Endodermal cell (in vitro differentiated cells): ENCODE measurements at regions not wholly inside any gene's neighbourhood (a gene's known extent, or its start where the extent isn't known, plus 50 kb on each side); places are given as distances from the start of the nearest gene placed in this dataset.

Experiments
- DNase-seq: peaks from one replicate; pipeline ENCODE4 v3.0.0-alpha.2; 2017
- H3K27ac ChIP-seq: 2 replicates; pipeline ENCODE4 v1.5.1; 2013; ENCODE audit warnings: mild to moderate bottlenecking, low read depth, low read length, moderate library complexity
- H3K27me3 ChIP-seq: 2 replicates; pipeline ENCODE4 v1.6.1; 2013; ENCODE audit warnings: mild to moderate bottlenecking, low read length, moderate library complexity; ENCODE audit not compliant: insufficient read depth, control insufficient read depth, poor library complexity, severe bottlenecking
- H3K36me3 ChIP-seq: 2 replicates; pipeline ENCODE4 v1.7.0; 2013; ENCODE audit warnings: mild to moderate bottlenecking, low read length, moderate library complexity; ENCODE audit not compliant: control insufficient read depth, insufficient read depth
- H3K4me1 ChIP-seq: one replicate; pipeline ENCODE4 v1.7.0; 2013; ENCODE audit warnings: low read length; ENCODE audit not compliant: control insufficient read depth, insufficient read depth
- H3K4me3 ChIP-seq: 2 replicates; pipeline ENCODE4 v1.5.1; 2013; ENCODE audit warnings: mild to moderate bottlenecking, low read length, moderate library complexity
- H3K9ac ChIP-seq: 2 replicates; pipeline ENCODE4 v1.6.1; 2013; ENCODE audit warnings: mild to moderate bottlenecking, low read length, moderate library complexity; ENCODE audit not compliant: poor library complexity, severe bottlenecking; ENCODE audit errors: extremely low read depth
- H3K9me3 ChIP-seq: 2 replicates; pipeline ENCODE4 v1.6.1; 2013; ENCODE audit warnings: mild to moderate bottlenecking, low read length, moderate library complexity; ENCODE audit not compliant: control insufficient read depth
- H3K27ac Mint-ChIP-seq: 2 replicates; pipeline ENCODE4 v1.8.0; 2020; ENCODE audit warnings: mixed read lengths
- H3K27me3 Mint-ChIP-seq: 2 replicates; pipeline ENCODE4 v1.8.0; 2021; ENCODE audit warnings: mild to moderate bottlenecking, mixed read lengths; ENCODE audit not compliant: insufficient read depth
- H3K36me3 Mint-ChIP-seq: 2 replicates; pipeline ENCODE4 v1.8.0; 2020; ENCODE audit warnings: low read depth, mixed read lengths
- H3K4me1 Mint-ChIP-seq: 2 replicates; pipeline ENCODE4 v1.8.0; 2020; ENCODE audit warnings: mixed read lengths
- H3K4me3 Mint-ChIP-seq: 2 replicates; pipeline ENCODE4 v1.8.0; 2020; ENCODE audit warnings: mild to moderate bottlenecking, moderate library complexity, mixed read lengths
- H3K9me3 Mint-ChIP-seq: 2 replicates; pipeline ENCODE4 v1.8.0; 2020; ENCODE audit warnings: mild to moderate bottlenecking, mixed read lengths
- WGBS, 2 experiments: methylation state at CpG; one replicate each; pipeline versions ENCODE4 v1.1.5 to v1.1.7; 2013; ENCODE audit warnings: missing lambda C conversion rate in 2 of 2, mixed read lengths in 1 of 2; ENCODE audit not compliant: insufficient coverage in 1 of 2, insufficient read length in 1 of 2; 5-methylcytosine and 5-hydroxymethylcytosine counted together
- TF ChIP-seq, protein P1 (sequence below): fragments of 200-600 bp; sonication (generic); conservative IDR thresholded peaks from 2 replicates; pipeline ENCODE4 v1.5.0; 2021; ENCODE audit warnings: antibody characterized with exemption, mild to moderate bottlenecking

DNA sequence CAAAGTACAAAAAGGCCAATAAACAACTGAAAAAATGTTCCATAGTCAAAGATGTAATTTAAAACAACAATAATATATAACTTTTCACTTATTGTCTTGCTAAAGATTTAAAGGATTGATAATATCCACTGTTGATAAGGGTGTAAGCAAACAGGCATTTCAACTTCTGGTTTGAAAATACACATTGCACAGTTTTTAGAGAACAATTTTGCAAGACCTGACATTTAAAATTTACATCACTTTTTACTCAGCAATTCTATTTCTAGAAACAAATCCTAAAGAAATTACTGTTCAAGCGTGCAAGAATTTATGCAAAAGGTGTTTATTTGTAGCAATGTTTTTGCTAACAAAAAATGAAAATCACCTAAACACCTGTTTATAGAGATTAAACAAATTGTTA, 120.4 kb downstream of the TDRD15 start:
- Mint-ChIP-seq H3K36me3 (no peaks in the 10 kb centered on the region), H3K4me3 (no peak overlapping the region), H3K27ac (no peak overlapping the region), H3K27me3 (peaks cover 1% of the 10 kb centered on the region), H3K9me3 (peaks cover 15% of the 10 kb centered on the region), H3K4me1 (peaks cover 7% of the 10 kb centered on the region)
- 100% methylated on average over 1 of the region's 1 CpG; no CpG with 5 or more reads in 1 of the 2 experiments for WGBS, 2 experiments
- DNase-seq, result no peak
- H3K27me3 ChIP-seq, result no peaks in the 10 kb centered on the region
- H3K4me3 ChIP-seq, result no peak overlapping the region
- no peaks in the 10 kb centered on the region for H3K36me3 ChIP-seq
- TF ChIP-seq, protein P1, sequence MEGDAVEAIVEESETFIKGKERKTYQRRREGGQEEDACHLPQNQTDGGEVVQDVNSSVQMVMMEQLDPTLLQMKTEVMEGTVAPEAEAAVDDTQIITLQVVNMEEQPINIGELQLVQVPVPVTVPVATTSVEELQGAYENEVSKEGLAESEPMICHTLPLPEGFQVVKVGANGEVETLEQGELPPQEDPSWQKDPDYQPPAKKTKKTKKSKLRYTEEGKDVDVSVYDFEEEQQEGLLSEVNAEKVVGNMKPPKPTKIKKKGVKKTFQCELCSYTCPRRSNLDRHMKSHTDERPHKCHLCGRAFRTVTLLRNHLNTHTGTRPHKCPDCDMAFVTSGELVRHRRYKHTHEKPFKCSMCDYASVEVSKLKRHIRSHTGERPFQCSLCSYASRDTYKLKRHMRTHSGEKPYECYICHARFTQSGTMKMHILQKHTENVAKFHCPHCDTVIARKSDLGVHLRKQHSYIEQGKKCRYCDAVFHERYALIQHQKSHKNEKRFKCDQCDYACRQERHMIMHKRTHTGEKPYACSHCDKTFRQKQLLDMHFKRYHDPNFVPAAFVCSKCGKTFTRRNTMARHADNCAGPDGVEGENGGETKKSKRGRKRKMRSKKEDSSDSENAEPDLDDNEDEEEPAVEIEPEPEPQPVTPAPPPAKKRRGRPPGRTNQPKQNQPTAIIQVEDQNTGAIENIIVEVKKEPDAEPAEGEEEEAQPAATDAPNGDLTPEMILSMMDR, result no peak
- H3K9ac ChIP-seq, result no peak overlapping the region
- peaks cover 5% of the 10 kb centered on the region for H3K9me3 ChIP-seq
- H3K4me1 ChIP-seq, result peaks cover 4% of the 10 kb centered on the region
- no peak overlapping the region for H3K27ac ChIP-seq

DNA sequence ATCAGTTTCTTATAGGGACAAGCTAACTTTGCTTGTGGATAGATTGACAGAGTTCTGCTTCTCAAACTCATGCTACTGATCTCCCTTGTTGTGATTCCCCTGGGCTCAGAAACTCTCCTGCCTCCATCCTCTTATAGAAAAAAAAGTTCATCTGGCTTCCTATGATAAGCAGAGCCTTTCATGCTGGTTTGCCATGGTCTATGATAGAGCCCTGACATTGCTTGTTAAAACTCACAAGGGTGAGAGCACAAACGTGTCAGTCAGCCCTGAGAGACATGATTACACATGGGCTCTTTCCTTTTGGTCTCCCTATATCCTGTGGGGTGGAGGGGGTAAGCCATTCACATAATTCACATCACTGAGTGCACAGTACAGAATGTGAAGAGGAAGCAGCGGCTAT, 121.8 kb downstream of the TDRD15 start:
- H3K27ac Mint-ChIP-seq, result no peak overlapping the region

GRCh38 chr2:21249367-21249766, 125.6 kb downstream of the TDRD15 start:
- peaks cover 1% of the 10 kb centered on the region for H3K27me3 Mint-ChIP-seq
- Histone ChIP-seq H3K9me3 (no peaks in the 10 kb centered on the region), H3K9ac (no peak overlapping the region), H3K27ac (peak overlapping the region; percentile 59), H3K36me3 (no peaks in the 10 kb centered on the region), H3K4me3 (no peak overlapping the region), H3K27me3 (no peaks in the 10 kb centered on the region), H3K4me1 (peaks cover 11% of the 10 kb centered on the region)
- DNase-seq, result no peak
- peaks cover 20% of the 10 kb centered on the region for H3K4me1 Mint-ChIP-seq
- H3K9me3 Mint-ChIP-seq, result no peaks in the 10 kb centered on the region
- WGBS, 2 experiments, result 93% methylated on average over 3 of the region's 3 CpGs; no CpG with 5 or more reads in 1 of the 2 experiments
- no peak overlapping the region for H3K27ac Mint-ChIP-seq
- no peaks in the 10 kb centered on the region for H3K36me3 Mint-ChIP-seq
- no peak overlapping the region for H3K4me3 Mint-ChIP-seq
- TF ChIP-seq, protein P1, result no peak

More for the DNA sequence above, 121.8 kb downstream of the TDRD15 start:
- peaks cover 1% of the 10 kb centered on the region for H3K27me3 Mint-ChIP-seq
- Histone ChIP-seq H3K36me3 (no peaks in the 10 kb centered on the region), H3K27ac (no peak overlapping the region), H3K9ac (no peak overlapping the region), H3K4me3 (no peak overlapping the region), H3K9me3 (peaks cover 5% of the 10 kb centered on the region), H3K27me3 (no peaks in the 10 kb centered on the region), H3K4me1 (peaks cover 4% of the 10 kb centered on the region)
- H3K36me3 Mint-ChIP-seq, result no peaks in the 10 kb centered on the region
- H3K9me3 Mint-ChIP-seq, result peaks cover 9% of the 10 kb centered on the region
- TF ChIP-seq, protein P1, result no peak
- peaks cover 9% of the 10 kb centered on the region for H3K4me1 Mint-ChIP-seq
- DNase-seq, result no peak
- 79% methylated on average over 2 of the region's 2 CpGs; no CpG with 5 or more reads in 1 of the 2 experiments for WGBS, 2 experiments
- no peak overlapping the region for H3K4me3 Mint-ChIP-seq
